Lower leg skin (tissue), 4 donors: ENCODE measurements at regions not wholly inside any gene's neighbourhood (a gene's known extent, or its start where the extent isn't known, plus 50 kb on each side); places are given as distances from the start of the nearest gene placed in this dataset.

Source experiments
- DNase-seq, 2 donors: peaks; one replicate each; pipeline ENCODE4 v3.0.0-alpha.2; 2019; ENCODE audit warnings: low spot score in 2 of 2
- H3K4me3 ChIP-seq: fragments of 200-600 bp; sonication (generic); 2 replicates; pipeline ENCODE4 v1.5.1; 2017; ENCODE audit warnings: mild to moderate bottlenecking, low read depth; ENCODE audit not compliant: poor library complexity, severe bottlenecking
- CTCF ChIP-seq, 3 donors: fragments of 450-650 bp; IDR thresholded peaks; one replicate each; pipeline ENCODE4 v1.5.1; 2016; ENCODE audit warnings: antibody characterized with exemption in 3 of 3, mild to moderate bottlenecking in 3 of 3, moderate library complexity in 2 of 3
- POLR2A ChIP-seq, 2 donors: fragments of 450-650 bp; IDR thresholded peaks; one replicate each; pipeline ENCODE4 v1.6.1; 2016 to 2017; ENCODE audit warnings: antibody characterized with exemption in 2 of 2, mild to moderate bottlenecking in 1 of 2, moderate library complexity in 1 of 2
- WGBS, 2 donors: methylation state at CpG; one replicate each; pipeline ENCODE4 v1.1.5; 2018; 5-methylcytosine and 5-hydroxymethylcytosine counted together
- intact Hi-C: fragments of 100-400 bp; cut with DNase I; formaldehyde crosslinking; loops from one replicate; pipeline ENCODE4 v1.15.0; 2023; ENCODE audit warnings: low total_unique reads

- intact Hi-C loops = loop anchor here (5.0 kb wide), 1 partner anchor 659 kb away; no protein-coding TSS in a partner anchor
- no peak overlapping the region for H3K4me3 ChIP-seq
- no peak for DNase-seq
- TF ChIP-seq CTCF (IDR thresholded peaks at IDR 0.05) (no peak), POLR2A (IDR thresholded peaks at IDR 0.05) (no peak)
- 73 to 85% methylated on average over 4 of the region's 4 CpGs for WGBS, 2 donors
Measured at GRCh38 chr2:54406031-54406430, 50.1 kb upstream of the SPTBN1 start.
